Stomach (tissue), 8 donors: ENCODE measurements at regions not wholly inside any gene's neighbourhood (a gene's known extent, or its start where the extent isn't known, plus 50 kb on each side); places are given as distances from the start of the nearest gene placed in this dataset.
A peak's percentile ranks its signal among the peaks of the same experiment; 100 is the strongest.
"Not testable (repeated sequence)": the region's sequence is repeated elsewhere in the genome, so short reads cannot be mapped to it uniquely, and the experiment has no call there.

Experiments
- DNase-seq, 2 donors: peaks; one replicate each; pipeline versions ENCODE4 v3.0.0 to v3.0.0-alpha.2; 2013 to 2019
- H3K27ac ChIP-seq, 5 donors: fragments of 200-600 bp in 4 of 5; sonication (generic) in 4 of 5; one replicate each; pipeline ENCODE4 v1.5.1; 2013 to 2019; ENCODE audit warnings: mild to moderate bottlenecking in 1 of 5, moderate library complexity in 1 of 5
- H3K27me3 ChIP-seq, 3 donors: fragments of 200-600 bp; sonication (generic); one replicate each; pipeline ENCODE4 v1.5.1; 2017 to 2019; ENCODE audit warnings: mixed run types in 1 of 3
- H3K36me3 ChIP-seq, 4 donors: fragments of 200-600 bp; sonication (generic); 1 replicate in 3 of 4; 2 replicates in 1 of 4; pipeline ENCODE4 v1.5.1; 2016 to 2019
- H3K4me1 ChIP-seq, 4 donors: fragments of 200-600 bp; sonication (generic); one replicate each; pipeline ENCODE4 v1.5.1; 2016 to 2019
- H3K4me3 ChIP-seq, 4 donors: fragments of 200-600 bp; sonication (generic) in 3 of 4; one replicate each; pipeline ENCODE4 v1.5.1; 2016 to 2019; ENCODE audit warnings: mild to moderate bottlenecking in 1 of 4
- H3K9me3 ChIP-seq, 4 donors: fragments of 200-600 bp; sonication (generic); one replicate each; pipeline ENCODE4 v1.5.1; 2016 to 2019
- CTCF ChIP-seq, 7 experiments: fragments of 450-650 bp in 4 of 7; fragments of 200-600 bp in 3 of 7; sonication (generic) in 3 of 7; IDR thresholded peaks; one replicate each; pipeline ENCODE4 v1.5.1; 2016 to 2019; ENCODE audit warnings: antibody characterized with exemption in 7 of 7, control low read depth in 2 of 7, mild to moderate bottlenecking in 1 of 7
- EP300 ChIP-seq: sonication (generic); formaldehyde crosslinking; IDR thresholded peaks from one replicate; pipeline ENCODE4 v1.6.1; 2017; ENCODE audit warnings: antibody characterized with exemption
- POLR2A ChIP-seq, 4 donors: fragments of 450-650 bp; IDR thresholded peaks; one replicate each; pipeline ENCODE4 v1.6.1; 2016; ENCODE audit warnings: antibody characterized with exemption in 4 of 4, control low read depth in 2 of 4, mild to moderate bottlenecking in 1 of 4, moderate library complexity in 1 of 4
- POLR2AphosphoS5 ChIP-seq, 3 donors: sonication (generic); formaldehyde crosslinking; IDR thresholded peaks; one replicate each; pipeline ENCODE4 v1.6.1; 2016; ENCODE audit warnings: antibody characterized with exemption in 3 of 3
- WGBS, 5 donors: extraction: QIAGEN DNeasy Blood & Tissue Kit in 3 of 5; methylation state at CpG; one replicate each; pipeline versions ENCODE4 v1.1.5 to v1.1.7; 2013 to 2018; 5-methylcytosine and 5-hydroxymethylcytosine counted together
- intact Hi-C: fragments of 100-400 bp; cut with DNase I; formaldehyde crosslinking; loops from one replicate; pipeline ENCODE4 v1.15.1; 2023; ENCODE audit warnings: low total_unique reads
- donor health status: healthy with polysubstance abuse.
- donor health status: Bipolar disorder and iron deficiency.
- donor health status: healthy.

- intact Hi-C loops: no loop called here
- peak in 1 of 2 donors; percentile 7 for DNase-seq
- Histone ChIP-seq H3K36me3 (no peaks in the 10 kb centered on the region), H3K4me3 (no peak overlapping the region), H3K27ac (no peak overlapping the region), H3K27me3 (no peaks in the 10 kb centered on the region), H3K4me1 (no peaks in the 10 kb centered on the region), H3K9me3 (no peaks in the 10 kb centered on the region)
- WGBS, 5 donors: 37 to 76% (median 44%) methylated on average over 5 of the region's 5 CpGs
- no peak for TF ChIP-seq EP300
- TF ChIP-seq CTCF (IDR thresholded peaks at IDR 0.05): no peak
- TF ChIP-seq POLR2A (IDR thresholded peaks at IDR 0.05): no peak
- no peak for TF ChIP-seq POLR2AphosphoS5 (IDR thresholded peaks at IDR 0.05)
Measured at GRCh38 chr16:48025359-48025758, 130.4 kb downstream of the ABCC12 start.

- Histone ChIP-seq H3K36me3 (no peaks in the 10 kb centered on the region), H3K4me3 (no peak overlapping the region), H3K9me3 (no peaks in the 10 kb centered on the region), H3K27ac (no peak overlapping the region), H3K27me3 (no peaks in the 10 kb centered on the region), H3K4me1 (no peaks in the 10 kb centered on the region)
- WGBS, 5 donors: 53 to 73% (median 61%) methylated on average over 5 of the region's 5 CpGs
- intact Hi-C loops: no loop called here
- TF ChIP-seq POLR2AphosphoS5 (IDR thresholded peaks at IDR 0.05) (no peak), CTCF (IDR thresholded peaks at IDR 0.05) (no peak), POLR2A (IDR thresholded peaks at IDR 0.05) (no peak), EP300 (no peak)
- no peak for DNase-seq
Measured at GRCh38 chr16:48024042-48024441, 131.8 kb downstream of the ABCC12 start.

GRCh38 chr16:48022496-48022895 is 133.3 kb downstream of the ABCC12 start:
- no peak overlapping the region for H3K4me3 ChIP-seq
- no peak for DNase-seq
- no peaks in the 10 kb centered on the region for H3K36me3 ChIP-seq
- TF ChIP-seq CTCF (IDR thresholded peaks at IDR 0.05): no peak
- no peak for TF ChIP-seq POLR2A (IDR thresholded peaks at IDR 0.05)
- no peak for TF ChIP-seq EP300
- TF ChIP-seq POLR2AphosphoS5 (IDR thresholded peaks at IDR 0.05): no peak
- WGBS, 5 donors: 79 to 83% (median 82%) methylated on average over 5 of the region's 5 CpGs
- H3K4me1 ChIP-seq: no peaks in the 10 kb centered on the region
- intact Hi-C loops: no loop called here
- H3K27ac ChIP-seq: no peak overlapping the region
- H3K27me3 ChIP-seq: no peaks in the 10 kb centered on the region
- H3K9me3 ChIP-seq: no peaks in the 10 kb centered on the region

GRCh38 chr16:48020617-48021016 is 135.2 kb downstream of the ABCC12 start:
- H3K4me1 ChIP-seq, H3K36me3 ChIP-seq, H3K4me3 ChIP-seq, H3K27me3 ChIP-seq, DNase-seq, H3K9me3 ChIP-seq, intact Hi-C loops, H3K27ac ChIP-seq: not testable (repeated sequence)
- WGBS, 5 donors: 28 to 44% (median 41%) methylated on average over 2 to 4 of the region's 6 CpGs

GRCh38 chr16:48014349-48015135 is 141.3 kb downstream of the ABCC12 start:
- Histone ChIP-seq H3K9me3 (peaks cover 0 to 4% (median 2%) of the 10 kb centered on the region in 4 donors), H3K36me3 (no peaks in the 10 kb centered on the region), H3K27me3 (no peaks in the 10 kb centered on the region), H3K4me1 (no peaks in the 10 kb centered on the region), H3K4me3 (no peak overlapping the region), H3K27ac (no peak overlapping the region)
- intact Hi-C loops: no loop called here
- TF ChIP-seq POLR2AphosphoS5 (IDR thresholded peaks at IDR 0.05) (no peak), EP300 (no peak)
- no peak for DNase-seq
- WGBS, 5 donors: 74 to 85% (median 82%) methylated on average over 10 of the region's 10 CpGs
